Large intestine (tissue), 3 donors: ENCODE measurements at regions not wholly inside any gene's neighbourhood (a gene's known extent, or its start where the extent isn't known, plus 50 kb on each side); places are given as distances from the start of the nearest gene placed in this dataset.

ENCODE experiments used
- DNase-seq, 2 donors: peaks; one replicate each; pipeline versions ENCODE4 v3.0.0 to v3.0.0-alpha.2; 2013
- H3K27ac ChIP-seq: one replicate; pipeline ENCODE4 v1.5.1; 2013; ENCODE audit warnings: low read length
- H3K27me3 ChIP-seq: 2 replicates; pipeline ENCODE4 v1.6.1; 2013; ENCODE audit warnings: low read length; ENCODE audit not compliant: control insufficient read depth, insufficient read depth
- H3K36me3 ChIP-seq: 2 replicates; pipeline ENCODE4 v1.6.1; 2013; ENCODE audit warnings: low read length; ENCODE audit not compliant: control insufficient read depth, insufficient read depth
- H3K4me1 ChIP-seq: one replicate; pipeline ENCODE4 v1.6.1; 2013; ENCODE audit warnings: low read length; ENCODE audit not compliant: control insufficient read depth, insufficient read depth
- H3K4me3 ChIP-seq: one replicate; pipeline ENCODE4 v1.5.1; 2013; ENCODE audit warnings: low read length
- H3K9me3 ChIP-seq: one replicate; pipeline ENCODE4 v1.6.1; 2013; ENCODE audit warnings: mild to moderate bottlenecking, low read depth, low read length, moderate library complexity; ENCODE audit not compliant: control insufficient read depth
- WGBS: methylation state at CpG from one replicate; pipeline ENCODE4 v1.1.5; 2013; ENCODE audit warnings: low lambda C conversion rate; ENCODE audit not compliant: insufficient coverage; 5-methylcytosine and 5-hydroxymethylcytosine counted together

DNA sequence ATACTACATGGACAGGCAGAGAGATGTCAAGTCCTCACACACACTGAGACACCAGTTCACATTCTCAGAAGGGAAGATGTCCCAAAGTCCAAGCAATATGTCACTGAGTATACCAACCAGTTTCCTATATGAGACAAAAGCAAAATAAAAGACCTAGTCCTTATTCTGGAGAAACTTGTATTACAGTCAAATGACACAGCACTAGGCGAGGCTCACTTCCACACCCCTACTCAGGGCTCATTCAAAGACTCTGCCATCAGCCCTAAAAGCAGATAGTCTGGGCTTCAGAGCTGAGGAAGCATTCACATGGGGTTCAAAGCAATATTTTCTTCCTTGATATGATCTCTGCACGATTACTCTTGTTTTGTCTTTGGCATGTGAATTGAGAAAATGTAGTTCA lies 129.9 kb upstream of the UBL3 start:
- Histone ChIP-seq H3K27me3 (peaks cover 3% of the 10 kb centered on the region), H3K4me1 (no peaks in the 10 kb centered on the region), H3K9me3 (no peaks in the 10 kb centered on the region), H3K36me3 (no peaks in the 10 kb centered on the region), H3K4me3 (no peak overlapping the region), H3K27ac (no peak overlapping the region)
- no CpG with 5 or more reads among the region's 2 CpGs for WGBS
- no peak for DNase-seq

- no peak for DNase-seq
- no peak overlapping the region for H3K4me3 ChIP-seq
- no peaks in the 10 kb centered on the region for H3K9me3 ChIP-seq
- no peaks in the 10 kb centered on the region for H3K4me1 ChIP-seq
- H3K36me3 ChIP-seq = no peaks in the 10 kb centered on the region
- H3K27me3 ChIP-seq = peaks cover 3% of the 10 kb centered on the region
- WGBS = 100% methylated on average over 1 of the region's 2 CpGs
- H3K27ac ChIP-seq = no peak overlapping the region
These were observed 127.8 kb upstream of the UBL3 start for GRCh38 chr13:29978211-29978610.

- 83% methylated on average over 2 of the region's 6 CpGs for WGBS
- DNase-seq = no peak
- Histone ChIP-seq H3K4me1 (no peaks in the 10 kb centered on the region), H3K27me3 (peaks cover 3% of the 10 kb centered on the region), H3K4me3 (no peak overlapping the region), H3K36me3 (no peaks in the 10 kb centered on the region), H3K27ac (no peak overlapping the region), H3K9me3 (no peaks in the 10 kb centered on the region)
These were observed 127.2 kb upstream of the UBL3 start for GRCh38 chr13:29977476-29978120.

DNA sequence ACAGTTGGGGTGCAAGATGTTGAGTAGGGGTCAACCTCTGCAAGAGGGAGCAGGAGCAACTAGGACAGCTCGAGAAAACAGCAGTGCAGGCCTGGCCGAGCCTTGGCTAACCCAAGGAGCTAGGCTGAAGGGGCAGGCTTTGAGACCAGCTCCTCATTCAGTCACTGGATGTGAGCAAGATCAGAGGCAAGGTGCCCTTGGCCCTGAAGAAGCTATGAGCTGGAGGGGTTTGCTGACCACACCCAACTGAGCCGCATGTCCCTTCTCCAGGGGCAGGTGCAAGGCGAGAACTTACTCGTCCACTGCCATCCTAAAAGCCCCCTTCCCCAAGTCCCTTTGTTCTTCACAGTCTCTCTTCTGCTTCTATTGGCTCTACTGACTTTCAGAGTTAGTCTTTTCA lies 126.1 kb upstream of the UBL3 start:
- DNase-seq = no peak
- Histone ChIP-seq H3K27ac (no peak overlapping the region), H3K9me3 (no peaks in the 10 kb centered on the region), H3K36me3 (no peaks in the 10 kb centered on the region), H3K4me3 (no peak overlapping the region), H3K4me1 (no peaks in the 10 kb centered on the region), H3K27me3 (peaks cover 3% of the 10 kb centered on the region)
- WGBS = no CpG with 5 or more reads among the region's 5 CpGs

GRCh38 chr13:29975283-29975682 lies 124.9 kb upstream of the UBL3 start:
- no peak overlapping the region for H3K27ac ChIP-seq
- no peaks in the 10 kb centered on the region for H3K9me3 ChIP-seq
- no peaks in the 10 kb centered on the region for H3K36me3 ChIP-seq
- no peaks in the 10 kb centered on the region for H3K27me3 ChIP-seq
- no peaks in the 10 kb centered on the region for H3K4me1 ChIP-seq
- WGBS = 100% methylated on average over 1 of the region's 1 CpG
- DNase-seq = no peak
- no peak overlapping the region for H3K4me3 ChIP-seq

DNA sequence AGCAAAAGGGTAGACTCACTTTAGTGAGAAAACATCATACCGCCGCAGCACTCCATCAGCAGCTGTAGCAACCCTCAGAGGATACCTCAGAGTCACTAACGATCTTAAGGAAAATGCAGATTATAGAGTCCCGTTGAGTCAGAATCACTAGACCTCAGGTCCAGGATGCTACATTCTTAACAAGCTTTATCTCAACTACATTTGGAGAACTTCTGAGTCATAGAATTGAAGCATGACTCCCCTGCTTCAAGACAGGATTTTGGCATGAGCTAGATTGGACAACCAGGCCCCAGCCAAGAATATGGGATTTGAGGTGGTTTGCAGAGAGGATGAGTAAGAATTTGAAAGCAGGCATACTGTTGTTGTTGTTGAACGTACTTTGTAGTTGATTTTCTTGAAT lies 118.9 kb upstream of the UBL3 start:
- no peaks in the 10 kb centered on the region for H3K4me1 ChIP-seq
- H3K27ac ChIP-seq = no peak overlapping the region
- H3K36me3 ChIP-seq = no peaks in the 10 kb centered on the region
- H3K9me3 ChIP-seq = no peaks in the 10 kb centered on the region
- H3K4me3 ChIP-seq = no peak overlapping the region
- H3K27me3 ChIP-seq = no peaks in the 10 kb centered on the region
- DNase-seq = no peak
- 100% methylated on average over 1 of the region's 5 CpGs for WGBS

GRCh38 chr13:29964181-29964845 lies 113.9 kb upstream of the UBL3 start:
- no peaks in the 10 kb centered on the region for H3K9me3 ChIP-seq
- no peaks in the 10 kb centered on the region for H3K36me3 ChIP-seq
- no peak for DNase-seq
- 96% methylated on average over 3 of the region's 10 CpGs for WGBS
- H3K4me3 ChIP-seq = no peak overlapping the region
- no peaks in the 10 kb centered on the region for H3K4me1 ChIP-seq
- no peak overlapping the region for H3K27ac ChIP-seq
- no peaks in the 10 kb centered on the region for H3K27me3 ChIP-seq

DNA sequence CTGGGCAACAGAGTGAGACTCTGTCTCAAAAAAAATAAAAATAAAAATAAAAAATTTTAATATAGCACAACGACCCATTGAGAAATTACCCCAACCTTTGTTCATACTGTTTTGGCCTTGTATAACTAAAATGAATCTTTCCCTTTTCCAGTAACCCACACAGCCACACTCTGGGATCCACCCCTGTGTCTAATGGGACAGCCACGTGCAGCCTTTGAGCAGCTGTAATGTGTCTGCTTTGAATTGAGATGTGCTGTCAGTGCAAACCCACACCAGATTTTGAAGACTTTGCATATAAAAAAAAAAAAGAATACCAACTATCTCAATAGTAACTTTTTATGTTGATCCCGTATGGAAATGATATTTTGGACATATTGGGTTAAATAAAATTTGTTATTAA lies 112.7 kb upstream of the UBL3 start:
- H3K9me3 ChIP-seq = no peaks in the 10 kb centered on the region
- H3K36me3 ChIP-seq = no peaks in the 10 kb centered on the region
- no peak for DNase-seq
- H3K4me3 ChIP-seq = no peak overlapping the region
- H3K27ac ChIP-seq = no peak overlapping the region
- H3K27me3 ChIP-seq = no peaks in the 10 kb centered on the region
- H3K4me1 ChIP-seq = no peaks in the 10 kb centered on the region
- 100% methylated on average over 1 of the region's 3 CpGs for WGBS

DNA sequence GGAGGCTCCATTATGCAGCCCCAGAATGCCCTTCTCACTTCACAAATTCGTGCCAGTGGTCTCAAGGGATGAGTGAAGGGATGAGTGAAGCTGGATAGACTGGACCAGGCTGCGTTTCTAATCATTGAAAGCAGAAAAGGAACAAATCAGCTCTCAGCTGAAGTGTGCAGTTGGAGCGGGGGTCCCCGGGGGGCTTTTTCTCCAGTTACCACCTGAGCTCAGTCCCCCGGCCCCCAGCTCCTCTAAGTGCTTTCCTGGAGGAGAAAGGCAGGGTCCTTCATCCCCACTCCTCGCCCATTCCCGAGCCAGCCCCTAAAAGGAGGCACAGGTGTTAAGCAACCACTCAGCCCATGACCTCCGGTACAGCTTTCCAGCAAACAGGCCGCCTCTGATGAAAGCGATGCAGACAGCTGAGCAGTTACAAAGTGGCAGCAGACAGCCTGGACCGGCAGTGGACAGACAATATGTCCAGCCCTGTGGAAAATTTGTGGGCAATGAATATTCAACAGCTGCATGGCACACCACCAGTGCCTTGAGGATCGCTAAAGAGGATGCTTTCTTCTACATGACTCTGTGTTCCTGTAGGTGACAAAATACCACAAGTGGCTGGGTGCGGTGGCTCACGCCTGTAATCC lies 110.7 kb upstream of the UBL3 start:
- H3K4me3 ChIP-seq = no peak overlapping the region
- no peak for DNase-seq
- H3K36me3 ChIP-seq = no peaks in the 10 kb centered on the region
- H3K9me3 ChIP-seq = no peaks in the 10 kb centered on the region
- no peaks in the 10 kb centered on the region for H3K4me1 ChIP-seq
- no CpG with 5 or more reads among the region's 14 CpGs for WGBS
- H3K27ac ChIP-seq = no peak overlapping the region
- H3K27me3 ChIP-seq = peaks cover 3% of the 10 kb centered on the region

- H3K27ac ChIP-seq = no peak overlapping the region
- H3K9me3 ChIP-seq = no peaks in the 10 kb centered on the region
- peaks cover 3% of the 10 kb centered on the region for H3K27me3 ChIP-seq
- DNase-seq = no peak
- no CpG with 5 or more reads among the region's 8 CpGs for WGBS
- H3K4me3 ChIP-seq = no peak overlapping the region
- no peaks in the 10 kb centered on the region for H3K36me3 ChIP-seq
- no peaks in the 10 kb centered on the region for H3K4me1 ChIP-seq
These were observed 109.2 kb upstream of the UBL3 start for GRCh38 chr13:29959603-29960002.
